ENCODE measurements at regions not wholly inside any gene's neighbourhood (a gene's known extent, or its start where the extent isn't known, plus 50 kb on each side); places are given as distances from the start of the nearest gene placed in this dataset.
"Not testable (repeated sequence)": the region's sequence is repeated elsewhere in the genome, so short reads cannot be mapped to it uniquely, and the experiment has no call there.

GRCh38 chr2:163132850-163133249 is 294.3 kb upstream of the KCNH7 start:
- DNase-seq (ENCODE audit: extremely low read depth, low read depth) = peak; percentile 14

- DNase-seq (ENCODE audit: extremely low read depth, low read depth) = not testable (repeated sequence)
These were observed 293.6 kb upstream of the KCNH7 start for GRCh38 chr2:163132207-163132606.

- no peak for DNase-seq (ENCODE audit: extremely low read depth, low read depth)
These were observed 285.0 kb upstream of the KCNH7 start for GRCh38 chr2:163123526-163123925.

- no peak for DNase-seq (ENCODE audit: extremely low read depth, low read depth)
These were observed 283.7 kb upstream of the KCNH7 start for GRCh38 chr2:163122257-163122656.

- DNase-seq (ENCODE audit: extremely low read depth, low read depth) = no peak
These were observed 282.9 kb upstream of the KCNH7 start for GRCh38 chr2:163121483-163121882.

- DNase-seq (ENCODE audit: extremely low read depth, low read depth) = no peak
These were observed 281.4 kb upstream of the KCNH7 start for GRCh38 chr2:163119966-163120365.

GRCh38 chr2:163086940-163087339 is 248.4 kb upstream of the KCNH7 start:
- no peak for DNase-seq (ENCODE audit: extremely low read depth, low read depth)

- not testable (repeated sequence) for DNase-seq (ENCODE audit: extremely low read depth, low read depth)
These were observed 246.9 kb upstream of the KCNH7 start for GRCh38 chr2:163085366-163086024.

- DNase-seq (ENCODE audit: extremely low read depth, low read depth) = no peak
These were observed 243.2 kb upstream of the KCNH7 start for GRCh38 chr2:163081754-163082153.

GRCh38 chr2:163077241-163077640 is 238.7 kb upstream of the KCNH7 start:
- no peak for DNase-seq (ENCODE audit: extremely low read depth, low read depth)

GRCh38 chr2:163066085-163066484 is 227.5 kb upstream of the KCNH7 start:
- no peak for DNase-seq (ENCODE audit: extremely low read depth, low read depth)

GRCh38 chr2:163062524-163062923 is 224.0 kb upstream of the KCNH7 start:
- no peak for DNase-seq (ENCODE audit: extremely low read depth, low read depth)

GRCh38 chr2:163046615-163047014 is 208.0 kb upstream of the KCNH7 start:
- DNase-seq (ENCODE audit: extremely low read depth, low read depth) = no peak

GRCh38 chr2:163045830-163046229 is 207.3 kb upstream of the KCNH7 start:
- DNase-seq (ENCODE audit: extremely low read depth, low read depth) = no peak

- no peak for DNase-seq (ENCODE audit: extremely low read depth, low read depth)
These were observed 205.5 kb upstream of the KCNH7 start for GRCh38 chr2:163044114-163044513.

- DNase-seq (ENCODE audit: extremely low read depth, low read depth) = no peak
These were observed 204.6 kb upstream of the KCNH7 start for GRCh38 chr2:163043201-163043600.

GRCh38 chr2:163039266-163039665 is 200.7 kb upstream of the KCNH7 start:
- DNase-seq (ENCODE audit: extremely low read depth, low read depth) = no peak

GRCh38 chr2:163028807-163029206 is 190.2 kb upstream of the KCNH7 start:
- DNase-seq (ENCODE audit: extremely low read depth, low read depth) = no peak

- DNase-seq (ENCODE audit: extremely low read depth, low read depth) = not testable (repeated sequence)
These were observed 187.7 kb upstream of the KCNH7 start for GRCh38 chr2:163026136-163026775.

- DNase-seq (ENCODE audit: extremely low read depth, low read depth) = not testable (repeated sequence)
These were observed 178.3 kb upstream of the KCNH7 start for GRCh38 chr2:163016882-163017281.

- DNase-seq (ENCODE audit: extremely low read depth, low read depth) = no peak
These were observed 172.4 kb upstream of the KCNH7 start for GRCh38 chr2:163011000-163011399.

- no peak for DNase-seq (ENCODE audit: extremely low read depth, low read depth)
These were observed 170.1 kb upstream of the KCNH7 start for GRCh38 chr2:163008642-163009041.

- no peak for DNase-seq (ENCODE audit: extremely low read depth, low read depth)
These were observed 156.2 kb upstream of the KCNH7 start for GRCh38 chr2:162994718-162995117.
